ENCODE measurements at regions not wholly inside any gene's neighbourhood (a gene's known extent, or its start where the extent isn't known, plus 50 kb on each side); places are given as distances from the start of the nearest gene placed in this dataset.

DNA sequence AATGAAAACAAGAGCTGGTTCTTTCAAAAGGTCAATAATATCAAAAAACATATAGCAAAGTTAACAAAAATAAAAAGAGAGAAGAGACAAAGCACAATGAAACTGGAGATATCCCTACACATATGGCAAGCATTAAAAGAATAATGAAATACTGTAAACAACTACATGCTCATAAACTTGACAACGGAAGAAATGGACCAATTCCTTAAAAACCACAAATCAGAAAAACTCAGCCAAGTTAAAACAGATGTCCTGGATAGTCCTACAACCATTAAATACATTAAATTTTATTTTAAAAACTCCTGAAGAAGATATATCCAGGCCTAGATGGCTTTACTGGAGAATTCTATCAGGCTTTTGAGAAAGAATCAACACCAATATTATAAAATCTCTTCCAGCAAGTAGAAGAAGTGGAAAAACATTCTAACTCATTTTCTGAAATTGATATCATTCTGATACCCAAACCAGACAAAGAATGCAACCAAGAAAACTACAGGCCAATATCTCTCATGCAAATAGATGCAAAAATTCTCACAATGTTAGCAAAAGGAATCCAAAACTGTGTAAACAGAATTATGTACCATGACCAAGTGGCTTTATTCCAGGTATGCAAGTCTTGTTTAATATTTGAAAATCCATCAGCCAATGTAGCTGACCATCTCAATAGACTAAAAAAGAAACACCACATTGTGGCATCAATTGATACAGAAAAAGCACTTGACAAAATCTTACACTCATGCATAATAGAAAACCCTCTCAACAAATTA, 56.1 kb upstream of the LRRC7 start:
- peak; percentile 73 to 76 for DNase-seq (ENCODE audit: low read depth in 2 of 2)

DNA sequence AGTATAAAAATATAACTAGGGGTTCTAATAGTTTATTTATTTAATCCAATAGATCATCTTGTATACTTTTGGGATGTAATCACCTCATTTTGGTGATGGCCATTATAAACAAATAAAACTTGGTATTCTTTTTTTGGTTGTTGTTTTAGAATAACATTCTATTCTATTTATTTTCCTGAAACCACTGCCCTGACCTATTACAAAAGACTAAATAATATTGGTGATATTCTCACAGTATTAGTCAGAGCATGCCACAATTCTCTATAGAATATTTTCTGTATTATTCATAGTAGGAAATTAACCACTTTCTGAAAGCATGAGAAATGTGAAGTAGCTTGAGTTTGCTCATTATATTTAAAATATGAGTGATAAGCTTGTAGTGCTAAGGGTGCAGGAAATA, 54.1 kb upstream of the LRRC7 start:
- peak; percentile 67 for DNase-seq (ENCODE audit: low read depth in 2 of 2)

Data from fibroblast of skin of left quadriceps (primary cell).